ENCODE measurements at regions not wholly inside any gene's neighbourhood (a gene's known extent, or its start where the extent isn't known, plus 50 kb on each side); places are given as distances from the start of the nearest gene placed in this dataset.

DNA sequence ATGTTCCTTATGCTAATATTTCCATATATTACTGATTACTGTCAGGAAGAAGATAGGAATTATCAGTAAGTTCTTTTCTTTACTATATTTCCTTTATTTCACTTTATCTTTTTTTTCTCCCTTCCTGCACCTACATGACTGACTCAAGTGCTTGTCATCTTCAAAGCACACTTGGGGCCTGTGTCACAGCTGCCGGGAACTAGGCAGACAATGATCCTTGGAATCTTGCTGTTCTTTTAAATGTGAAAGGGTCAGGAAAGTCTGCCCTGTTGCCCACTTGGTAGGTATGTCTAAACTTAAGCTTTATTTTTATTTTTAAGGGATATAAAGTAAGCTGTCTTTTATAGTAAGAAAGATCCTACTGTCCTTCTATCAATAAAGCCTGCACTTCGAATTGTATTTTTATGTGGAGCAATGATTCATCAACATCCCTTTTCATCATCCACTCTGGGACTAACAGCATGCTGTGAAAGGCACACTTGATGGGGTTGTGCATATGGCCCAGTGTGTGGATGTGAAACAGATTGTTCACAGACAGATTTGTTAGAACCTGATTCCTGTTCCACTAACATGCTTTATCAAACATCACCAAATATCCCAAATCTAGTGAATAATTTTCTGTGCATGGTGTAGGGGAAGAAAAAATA, 556.9 kb downstream of the DNAJB9 start:
- Histone ChIP-seq H3K4me2 (ENCODE audit: extremely low read depth, insufficient read depth, low read length) (no peak overlapping the region), H2AFZ (ENCODE audit: low read length) (no peak overlapping the region), H3K36me3 (ENCODE audit: control insufficient read depth, insufficient read depth, low read length) (no peaks in the 10 kb centered on the region), H3K9me3 (ENCODE audit: control insufficient read depth, insufficient read depth, low read depth, low read length) (no peaks in the 10 kb centered on the region), H4K20me1 (ENCODE audit: control insufficient read depth, extremely low read depth, insufficient read depth, low read length) (no peaks in the 10 kb centered on the region), H3K4me1 (ENCODE audit: control insufficient read depth, extremely low read depth, insufficient read depth, low read length) (no peaks in the 10 kb centered on the region), H3K9ac (ENCODE audit: insufficient read depth, low read length) (no peak overlapping the region), H3K4me3 (replicated peaks in 1 of 4; ENCODE audit: control extremely low read depth in 1 of 4, insufficient read depth in 1 of 4, low read depth in 3 of 4, low read length in 4 of 4) (no peak overlapping the region), H3K27me3 (ENCODE audit: control insufficient read depth, insufficient read depth, low read length) (no peaks in the 10 kb centered on the region), H3K79me2 (ENCODE audit: control insufficient read depth, insufficient read depth, low read length) (no peaks in the 10 kb centered on the region), H3K27ac (ENCODE audit: insufficient read depth, low read length) (no peak overlapping the region)
- DNase-seq (ENCODE audit: low read depth in 2 of 2): peak in 1 of 2 donors; percentile 2
- TF ChIP-seq, protein P1, sequence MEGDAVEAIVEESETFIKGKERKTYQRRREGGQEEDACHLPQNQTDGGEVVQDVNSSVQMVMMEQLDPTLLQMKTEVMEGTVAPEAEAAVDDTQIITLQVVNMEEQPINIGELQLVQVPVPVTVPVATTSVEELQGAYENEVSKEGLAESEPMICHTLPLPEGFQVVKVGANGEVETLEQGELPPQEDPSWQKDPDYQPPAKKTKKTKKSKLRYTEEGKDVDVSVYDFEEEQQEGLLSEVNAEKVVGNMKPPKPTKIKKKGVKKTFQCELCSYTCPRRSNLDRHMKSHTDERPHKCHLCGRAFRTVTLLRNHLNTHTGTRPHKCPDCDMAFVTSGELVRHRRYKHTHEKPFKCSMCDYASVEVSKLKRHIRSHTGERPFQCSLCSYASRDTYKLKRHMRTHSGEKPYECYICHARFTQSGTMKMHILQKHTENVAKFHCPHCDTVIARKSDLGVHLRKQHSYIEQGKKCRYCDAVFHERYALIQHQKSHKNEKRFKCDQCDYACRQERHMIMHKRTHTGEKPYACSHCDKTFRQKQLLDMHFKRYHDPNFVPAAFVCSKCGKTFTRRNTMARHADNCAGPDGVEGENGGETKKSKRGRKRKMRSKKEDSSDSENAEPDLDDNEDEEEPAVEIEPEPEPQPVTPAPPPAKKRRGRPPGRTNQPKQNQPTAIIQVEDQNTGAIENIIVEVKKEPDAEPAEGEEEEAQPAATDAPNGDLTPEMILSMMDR (conservative IDR thresholded peaks at IDR 0.05 in 1 of 2, IDR thresholded peaks at IDR 0.05 in 1 of 2; ENCODE audit: low read depth in 1 of 2, low read length in 2 of 2): no peak
- no peak for TF ChIP-seq EZH2 (IDR thresholded peaks at IDR 0.05; ENCODE audit: low read length, missing control alignments)

DNA sequence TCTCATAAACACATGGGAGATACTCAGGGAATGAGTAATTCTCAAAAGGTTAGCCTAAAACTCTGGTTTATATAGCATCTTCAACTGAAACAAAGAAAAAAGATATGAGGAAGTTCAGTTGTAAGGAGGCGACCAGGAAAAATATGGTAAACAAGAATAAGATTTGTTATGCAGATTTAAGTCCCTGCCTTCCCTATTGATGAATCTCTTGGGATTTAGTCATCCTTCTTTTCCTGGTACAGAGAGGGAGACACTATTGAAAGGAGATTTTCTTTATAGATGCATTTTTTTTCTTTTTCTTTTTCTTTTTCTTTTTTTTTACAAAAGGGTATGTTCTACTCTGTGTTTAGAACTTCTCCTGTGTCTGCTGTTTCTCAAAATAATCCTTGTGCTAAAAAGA, 557.5 kb downstream of the DNAJB9 start:
- no peaks in the 10 kb centered on the region for H3K27me3 ChIP-seq (ENCODE audit: control insufficient read depth, insufficient read depth, low read length)
- H4K20me1 ChIP-seq (ENCODE audit: control insufficient read depth, extremely low read depth, insufficient read depth, low read length): no peaks in the 10 kb centered on the region
- DNase-seq (ENCODE audit: low read depth in 2 of 2): no peak
- no peaks in the 10 kb centered on the region for H3K9me3 ChIP-seq (ENCODE audit: control insufficient read depth, insufficient read depth, low read depth, low read length)
- no peaks in the 10 kb centered on the region for H3K36me3 ChIP-seq (ENCODE audit: control insufficient read depth, insufficient read depth, low read length)
- no peaks in the 10 kb centered on the region for H3K79me2 ChIP-seq (ENCODE audit: control insufficient read depth, insufficient read depth, low read length)
- H3K9ac ChIP-seq (ENCODE audit: insufficient read depth, low read length): no peak overlapping the region
- TF ChIP-seq, protein P1 (conservative IDR thresholded peaks at IDR 0.05 in 1 of 2, IDR thresholded peaks at IDR 0.05 in 1 of 2; ENCODE audit: low read depth in 1 of 2, low read length in 2 of 2): no peak
- H3K4me3 ChIP-seq (replicated peaks in 1 of 4; ENCODE audit: control extremely low read depth in 1 of 4, insufficient read depth in 1 of 4, low read depth in 3 of 4, low read length in 4 of 4): no peak overlapping the region
- H2AFZ ChIP-seq (ENCODE audit: low read length): no peak overlapping the region
- no peaks in the 10 kb centered on the region for H3K4me1 ChIP-seq (ENCODE audit: control insufficient read depth, extremely low read depth, insufficient read depth, low read length)
- no peak overlapping the region for H3K27ac ChIP-seq (ENCODE audit: insufficient read depth, low read length)
- no peak overlapping the region for H3K4me2 ChIP-seq (ENCODE audit: extremely low read depth, insufficient read depth, low read length)

DNA sequence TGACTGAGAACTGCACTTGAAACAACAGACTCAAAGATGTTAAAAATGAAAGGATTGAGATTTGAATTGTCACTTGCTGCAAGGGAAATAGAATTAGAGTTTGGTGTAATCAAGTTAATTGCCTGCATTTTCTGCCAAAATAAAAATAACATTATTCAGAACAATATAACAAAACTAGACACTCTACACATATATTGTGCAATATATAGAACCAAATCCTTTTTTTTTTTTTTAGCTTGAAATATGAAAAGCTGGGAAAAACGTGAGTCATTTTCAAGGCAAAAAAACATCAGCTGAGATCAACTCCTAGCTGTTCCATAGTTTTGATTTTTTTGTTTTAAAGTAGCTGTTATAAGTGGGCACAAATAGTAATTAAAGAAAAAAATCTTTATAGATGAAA, 561.5 kb downstream of the DNAJB9 start:
- Histone ChIP-seq H4K20me1 (ENCODE audit: control insufficient read depth, extremely low read depth, insufficient read depth, low read length) (no peaks in the 10 kb centered on the region), H3K27me3 (ENCODE audit: control insufficient read depth, insufficient read depth, low read length) (no peaks in the 10 kb centered on the region), H3K4me3 (replicated peaks in 1 of 4; ENCODE audit: control extremely low read depth in 1 of 4, insufficient read depth in 1 of 4, low read depth in 3 of 4, low read length in 4 of 4) (no peak overlapping the region), H3K4me1 (ENCODE audit: control insufficient read depth, extremely low read depth, insufficient read depth, low read length) (no peaks in the 10 kb centered on the region), H3K79me2 (ENCODE audit: control insufficient read depth, insufficient read depth, low read length) (no peaks in the 10 kb centered on the region), H3K9me3 (ENCODE audit: control insufficient read depth, insufficient read depth, low read depth, low read length) (no peaks in the 10 kb centered on the region), H3K27ac (ENCODE audit: insufficient read depth, low read length) (no peak overlapping the region), H3K36me3 (ENCODE audit: control insufficient read depth, insufficient read depth, low read length) (no peaks in the 10 kb centered on the region), H3K9ac (ENCODE audit: insufficient read depth, low read length) (no peak overlapping the region), H3K4me2 (ENCODE audit: extremely low read depth, insufficient read depth, low read length) (no peak overlapping the region), H2AFZ (ENCODE audit: low read length) (no peak overlapping the region)
- TF ChIP-seq, protein P1 (conservative IDR thresholded peaks at IDR 0.05 in 1 of 2, IDR thresholded peaks at IDR 0.05 in 1 of 2; ENCODE audit: low read depth in 1 of 2, low read length in 2 of 2): no peak
- TF ChIP-seq EZH2 (IDR thresholded peaks at IDR 0.05; ENCODE audit: low read length, missing control alignments): no peak
- no peak for DNase-seq (ENCODE audit: low read depth in 2 of 2)

Data from fibroblast of lung (primary cell).